Epithelial cell of esophagus (primary cell): ENCODE measurements at regions not wholly inside any gene's neighbourhood (a gene's known extent, or its start where the extent isn't known, plus 50 kb on each side); places are given as distances from the start of the nearest gene placed in this dataset.
A peak's percentile ranks its signal among the peaks of the same experiment; 100 is the strongest.

ENCODE experiments used
- DNase-seq: peaks from one replicate; pipeline ENCODE4 v3.0.0; 2010; ENCODE audit warnings: low read depth
- H3K4me3 ChIP-seq: 2 replicates; pipeline ENCODE4 v1.5.1; 2011; ENCODE audit warnings: mild to moderate bottlenecking, low read length, control low read depth
- CTCF ChIP-seq: IDR thresholded peaks from 2 replicates; pipeline ENCODE4 v1.5.1; 2011; ENCODE audit warnings: low read depth, mild to moderate bottlenecking, low read length, control low read depth, inconsistent platforms; ENCODE audit not compliant: insufficient read depth; ENCODE audit errors: missing control alignments

DNA sequence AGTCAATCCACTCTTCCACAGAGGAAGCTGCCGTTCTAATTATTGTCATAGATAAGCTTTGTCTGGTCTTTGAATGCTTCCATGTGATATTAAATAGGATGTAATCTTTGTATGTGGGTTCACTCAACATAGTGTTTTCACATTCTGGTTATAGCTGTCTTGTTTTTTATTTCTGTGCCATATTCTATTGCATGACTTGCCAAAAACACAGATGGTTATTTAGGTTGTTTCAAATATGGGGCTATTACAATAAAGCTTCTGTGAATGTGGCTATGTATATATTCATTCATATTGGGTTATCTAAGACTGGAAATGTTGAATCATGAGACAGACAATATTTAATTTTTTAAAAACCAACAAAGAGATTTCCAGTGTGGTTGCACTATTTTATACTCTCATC is 1109.3 kb upstream of the LRRTM3 start:
- no peak for DNase-seq
- no peak for TF ChIP-seq CTCF
- H3K4me3 ChIP-seq: no peak overlapping the region

- TF ChIP-seq CTCF: no peak
- H3K4me3 ChIP-seq: no peak overlapping the region
- no peak for DNase-seq
Observed at GRCh38 chr10:65818990-65819389, 1106.8 kb upstream of the LRRTM3 start.

DNA sequence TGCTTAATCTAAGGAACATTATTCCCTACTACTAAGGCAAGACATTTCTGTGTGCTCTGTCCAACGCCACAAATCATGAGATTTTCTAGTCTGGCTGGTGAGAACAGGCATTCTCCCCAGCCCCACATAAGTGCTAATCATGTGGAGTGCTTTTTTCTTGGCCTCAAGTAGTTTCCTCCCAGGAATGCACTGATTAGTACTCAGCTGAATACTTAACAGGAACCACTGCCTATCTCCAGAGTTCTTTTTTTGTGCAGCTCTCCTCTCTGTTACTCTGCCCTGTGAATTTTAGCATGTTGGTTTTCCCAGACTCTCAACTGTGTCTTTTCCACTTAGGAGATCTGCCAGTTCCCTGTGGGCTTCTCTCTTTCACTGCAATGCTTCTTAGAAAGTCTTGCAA is 1098.5 kb upstream of the LRRTM3 start:
- no peak overlapping the region for H3K4me3 ChIP-seq
- no peak for DNase-seq
- no peak for TF ChIP-seq CTCF

DNA sequence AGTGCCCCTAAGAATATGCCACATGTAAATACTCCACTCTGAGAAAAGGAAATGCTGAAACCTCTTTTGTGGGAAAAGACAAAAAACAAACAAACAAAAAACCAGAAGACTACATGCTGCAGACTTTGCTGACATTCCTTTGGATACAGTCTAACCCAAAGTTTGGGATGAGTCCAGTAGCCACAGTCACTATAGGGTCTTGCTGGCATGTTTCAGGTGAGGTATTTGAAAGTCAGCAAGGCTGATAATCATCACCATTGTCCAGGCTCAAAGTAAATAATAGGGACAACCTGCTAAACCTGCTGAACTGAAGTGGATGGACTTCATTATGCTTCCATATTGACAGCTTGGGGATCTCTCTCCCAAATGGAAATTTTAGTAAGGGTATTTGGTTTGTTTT is 1087.0 kb upstream of the LRRTM3 start:
- no peak overlapping the region for H3K4me3 ChIP-seq
- no peak for TF ChIP-seq CTCF
- DNase-seq: no peak

DNA sequence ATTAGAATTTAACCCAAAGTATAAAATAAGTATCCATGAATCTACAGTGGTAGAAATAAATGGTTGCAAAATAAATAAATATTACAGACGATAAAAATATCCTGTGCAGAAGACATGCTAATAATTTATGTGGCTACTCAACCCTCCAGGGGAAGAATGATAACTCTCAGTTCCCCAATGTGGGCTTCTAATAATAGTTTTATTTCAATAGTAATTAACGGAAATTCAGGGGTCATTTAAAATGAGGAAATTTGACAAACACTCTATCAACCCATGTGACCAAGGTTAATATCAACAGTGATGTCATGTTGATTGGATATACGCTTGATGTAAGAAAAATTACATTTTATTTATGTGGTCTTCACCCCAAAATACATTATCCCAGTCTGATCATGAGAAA is 1082.6 kb upstream of the LRRTM3 start:
- TF ChIP-seq CTCF: no peak
- H3K4me3 ChIP-seq: no peak overlapping the region

GRCh38 chr10:65845916-65846315 is 1079.9 kb upstream of the LRRTM3 start:
- no peak overlapping the region for H3K4me3 ChIP-seq
- TF ChIP-seq CTCF: no peak
- DNase-seq: peak; percentile 26

More for the DNA sequence above, 1082.6 kb upstream of the LRRTM3 start:
- no peak for DNase-seq

GRCh38 chr10:65846541-65846940 is 1079.3 kb upstream of the LRRTM3 start:
- H3K4me3 ChIP-seq: no peak overlapping the region
- DNase-seq: no peak
- TF ChIP-seq CTCF: no peak
